ENCODE measurements at regions not wholly inside any gene's neighbourhood (a gene's known extent, or its start where the extent isn't known, plus 50 kb on each side); places are given as distances from the start of the nearest gene placed in this dataset.

DNA sequence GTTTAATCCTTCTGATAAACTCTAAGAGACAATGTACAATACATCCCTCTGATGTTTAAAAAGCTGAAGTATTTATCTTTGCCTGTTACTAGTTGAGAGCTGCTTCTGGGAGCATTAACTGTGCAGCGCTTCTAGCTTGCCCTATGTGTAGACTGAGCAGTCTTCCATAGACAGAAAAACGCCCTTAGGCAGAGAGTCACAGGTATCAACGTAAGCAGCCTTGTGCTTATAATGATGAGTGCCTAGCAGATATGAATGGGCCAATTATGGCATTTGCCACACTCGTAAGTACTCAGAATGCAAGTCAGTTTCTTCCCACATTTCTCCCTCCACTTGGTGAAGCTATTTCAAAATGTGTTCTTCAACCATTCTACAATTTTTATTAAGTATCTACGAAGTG is 731.1 kb upstream of the SLC8A1 start:
- Histone ChIP-seq H3K9me3 (replicated peaks in 1 of 2; ENCODE audit: control insufficient read depth in 1 of 2, insufficient read depth in 1 of 2, low read length in 2 of 2) (peaks cover 0 to 3% of the 10 kb centered on the region in 2 donors), H3K27me3 (ENCODE audit: control insufficient read depth in 2 of 2, insufficient read depth in 2 of 2, low read length in 2 of 2) (no peaks in the 10 kb centered on the region), H3K27ac (ENCODE audit: low read depth in 1 of 2, low read length in 2 of 2) (no peak overlapping the region), H3K9ac (ENCODE audit: insufficient read depth, low read length, poor library complexity, severe bottlenecking) (no peak overlapping the region), H4K20me1 (ENCODE audit: insufficient read depth, low read length) (no peaks in the 10 kb centered on the region), H2AFZ (ENCODE audit: insufficient read depth, low read depth, low read length, poor library complexity, severe bottlenecking) (no peak overlapping the region), H3K36me3 (replicated peaks in 1 of 2; ENCODE audit: control insufficient read depth in 1 of 2, insufficient read depth in 2 of 2, low read length in 2 of 2) (no peaks in the 10 kb centered on the region), H3K4me3 (replicated peaks in 1 of 3; ENCODE audit: low read depth in 2 of 3, low read length in 3 of 3) (no peak overlapping the region), H3K4me1 (ENCODE audit: control insufficient read depth in 1 of 2, insufficient read depth in 2 of 2, low read length in 2 of 2) (no peaks in the 10 kb centered on the region), H3K79me2 (ENCODE audit: insufficient read depth, low read length) (no peaks in the 10 kb centered on the region), H3K4me2 (replicated peaks; ENCODE audit: extremely low read depth, low read length, poor library complexity, severe bottlenecking) (no peak overlapping the region)
- no peaks in the 10 kb centered on the region for H3K36me3 Mint-ChIP-seq
- peaks cover 0 to 4% (median 1%) of the 10 kb centered on the region in 7 donors for H3K9me3 Mint-ChIP-seq
- intact Hi-C loops (cut with micrococcal nuclease), result no loop called here
- H3K4me3 Mint-ChIP-seq, result no peak overlapping the region
- no peaks in the 10 kb centered on the region for H3K4me1 Mint-ChIP-seq
- TF ChIP-seq, protein P1, sequence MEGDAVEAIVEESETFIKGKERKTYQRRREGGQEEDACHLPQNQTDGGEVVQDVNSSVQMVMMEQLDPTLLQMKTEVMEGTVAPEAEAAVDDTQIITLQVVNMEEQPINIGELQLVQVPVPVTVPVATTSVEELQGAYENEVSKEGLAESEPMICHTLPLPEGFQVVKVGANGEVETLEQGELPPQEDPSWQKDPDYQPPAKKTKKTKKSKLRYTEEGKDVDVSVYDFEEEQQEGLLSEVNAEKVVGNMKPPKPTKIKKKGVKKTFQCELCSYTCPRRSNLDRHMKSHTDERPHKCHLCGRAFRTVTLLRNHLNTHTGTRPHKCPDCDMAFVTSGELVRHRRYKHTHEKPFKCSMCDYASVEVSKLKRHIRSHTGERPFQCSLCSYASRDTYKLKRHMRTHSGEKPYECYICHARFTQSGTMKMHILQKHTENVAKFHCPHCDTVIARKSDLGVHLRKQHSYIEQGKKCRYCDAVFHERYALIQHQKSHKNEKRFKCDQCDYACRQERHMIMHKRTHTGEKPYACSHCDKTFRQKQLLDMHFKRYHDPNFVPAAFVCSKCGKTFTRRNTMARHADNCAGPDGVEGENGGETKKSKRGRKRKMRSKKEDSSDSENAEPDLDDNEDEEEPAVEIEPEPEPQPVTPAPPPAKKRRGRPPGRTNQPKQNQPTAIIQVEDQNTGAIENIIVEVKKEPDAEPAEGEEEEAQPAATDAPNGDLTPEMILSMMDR (IDR thresholded peaks at IDR 0.05), result no peak
- 92% methylated on average over 4 of the region's 5 CpGs for WGBS (ENCODE audit: insufficient coverage)
- no peaks in the 10 kb centered on the region for H3K27me3 Mint-ChIP-seq (ENCODE audit: low read depth in 3 of 3)
- DNase-seq, result no peak
- no peak overlapping the region for H3K27ac Mint-ChIP-seq

DNA sequence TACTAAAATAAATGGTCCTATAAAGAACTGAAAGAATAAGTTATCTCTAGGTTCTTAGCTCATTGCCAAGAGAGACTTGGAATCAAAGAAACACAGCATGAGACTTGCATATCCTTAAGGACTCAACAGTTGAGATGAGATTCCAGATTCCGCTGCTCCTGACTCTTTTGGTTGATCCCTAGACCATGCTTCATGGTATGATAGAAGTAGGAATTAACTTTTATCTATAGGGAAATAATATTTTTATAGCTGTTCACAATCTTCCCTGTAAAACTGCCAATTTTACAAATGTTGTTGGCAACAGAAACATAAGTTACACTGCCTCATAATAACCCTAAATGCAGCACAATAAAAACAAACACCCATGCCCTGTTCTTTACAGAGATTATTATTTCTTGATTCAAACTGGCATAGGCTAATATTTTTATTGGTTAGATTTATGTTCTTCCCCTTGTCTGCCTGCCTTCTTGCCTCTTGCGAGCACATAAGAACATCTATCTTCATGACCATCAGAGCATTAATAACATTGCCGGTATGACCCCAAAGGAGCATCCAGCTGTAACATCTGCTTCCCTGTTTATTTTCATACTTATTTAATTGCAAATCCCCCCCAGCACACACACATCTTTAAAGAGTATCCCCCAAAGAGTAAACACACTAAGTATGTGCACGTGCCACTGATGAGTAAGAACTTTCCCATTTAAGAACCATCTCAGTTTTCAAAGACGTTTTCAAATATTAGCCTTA is 735.7 kb upstream of the SLC8A1 start:
- no peak overlapping the region for H3K4me3 ChIP-seq (replicated peaks in 1 of 3; ENCODE audit: low read depth in 2 of 3, low read length in 3 of 3)
- peaks cover 0 to 2% (median 0%) of the 10 kb centered on the region in 7 donors for H3K9me3 Mint-ChIP-seq
- TF ChIP-seq, protein P1 (IDR thresholded peaks at IDR 0.05), result no peak
- H3K27me3 ChIP-seq (ENCODE audit: control insufficient read depth in 2 of 2, insufficient read depth in 2 of 2, low read length in 2 of 2), result no peaks in the 10 kb centered on the region
- no peaks in the 10 kb centered on the region for H3K36me3 Mint-ChIP-seq
- intact Hi-C loops (cut with micrococcal nuclease), result no loop called here
- H3K36me3 ChIP-seq (replicated peaks in 1 of 2; ENCODE audit: control insufficient read depth in 1 of 2, insufficient read depth in 2 of 2, low read length in 2 of 2), result no peaks in the 10 kb centered on the region
- no peaks in the 10 kb centered on the region for H3K79me2 ChIP-seq (ENCODE audit: insufficient read depth, low read length)
- H4K20me1 ChIP-seq (ENCODE audit: insufficient read depth, low read length), result no peaks in the 10 kb centered on the region
- H3K4me1 Mint-ChIP-seq, result no peaks in the 10 kb centered on the region
- H3K9me3 ChIP-seq (replicated peaks in 1 of 2; ENCODE audit: control insufficient read depth in 1 of 2, insufficient read depth in 1 of 2, low read length in 2 of 2), result peaks cover 0 to 3% of the 10 kb centered on the region in 2 donors
- WGBS (ENCODE audit: insufficient coverage), result 96% methylated on average over 2 of the region's 5 CpGs
- no peak overlapping the region for H3K4me3 Mint-ChIP-seq
- no peak overlapping the region for H3K9ac ChIP-seq (ENCODE audit: insufficient read depth, low read length, poor library complexity, severe bottlenecking)
- no peaks in the 10 kb centered on the region for H3K27me3 Mint-ChIP-seq (ENCODE audit: low read depth in 3 of 3)
- no peak overlapping the region for H3K4me2 ChIP-seq (replicated peaks; ENCODE audit: extremely low read depth, low read length, poor library complexity, severe bottlenecking)
- no peak overlapping the region for H3K27ac Mint-ChIP-seq
- no peaks in the 10 kb centered on the region for H3K4me1 ChIP-seq (ENCODE audit: control insufficient read depth in 1 of 2, insufficient read depth in 2 of 2, low read length in 2 of 2)
- no peak overlapping the region for H2AFZ ChIP-seq (ENCODE audit: insufficient read depth, low read depth, low read length, poor library complexity, severe bottlenecking)
- DNase-seq, result no peak
- H3K27ac ChIP-seq (ENCODE audit: low read depth in 1 of 2, low read length in 2 of 2), result no peak overlapping the region
